H9 (cell line): ENCODE measurements at regions not wholly inside any gene's neighbourhood (a gene's known extent, or its start where the extent isn't known, plus 50 kb on each side); places are given as distances from the start of the nearest gene placed in this dataset.
"Not testable (repeated sequence)": the region's sequence is repeated elsewhere in the genome, so short reads cannot be mapped to it uniquely, and the experiment has no call there.

ENCODE experiments used
- DNase-seq: peaks from one replicate; pipeline ENCODE4 v3.0.0-alpha.2; 2017
- H2AFZ ChIP-seq: one replicate; pipeline ENCODE4 v1.6.1; 2013; ENCODE audit warnings: mild to moderate bottlenecking, low read length, control low read depth, moderate library complexity
- H2AK5ac ChIP-seq: 2 replicates; pipeline ENCODE4 v1.6.1; 2013; ENCODE audit warnings: low read length, control low read depth, mixed read lengths; ENCODE audit not compliant: insufficient read length
- H2BK120ac ChIP-seq: one replicate; pipeline ENCODE4 v1.6.1; 2013; ENCODE audit warnings: low read depth, mild to moderate bottlenecking, low read length, control low read depth, inconsistent platforms; ENCODE audit not compliant: poor library complexity, severe bottlenecking
- H2BK12ac ChIP-seq: 2 replicates; pipeline ENCODE4 v1.6.1; 2013; ENCODE audit warnings: low read length, control low read depth, mixed read lengths, low read depth; ENCODE audit not compliant: insufficient read length
- H2BK15ac ChIP-seq: 2 replicates; pipeline ENCODE4 v1.6.1; 2013; ENCODE audit warnings: low read depth, low read length, control low read depth
- H2BK20ac ChIP-seq: one replicate; pipeline ENCODE4 v1.6.1; 2013; ENCODE audit warnings: low read depth, mild to moderate bottlenecking, low read length, control low read depth, inconsistent platforms; ENCODE audit not compliant: poor library complexity, severe bottlenecking
- H2BK5ac ChIP-seq: 2 replicates; pipeline ENCODE4 v1.6.1; 2013; ENCODE audit warnings: low read length, control low read depth, mixed read lengths; ENCODE audit not compliant: insufficient read length
- H3K14ac ChIP-seq: 2 replicates; pipeline ENCODE4 v1.6.1; 2013; ENCODE audit warnings: low read length, control low read depth; ENCODE audit not compliant: insufficient read depth
- H3K18ac ChIP-seq: 2 replicates; pipeline ENCODE4 v1.6.1; 2013; ENCODE audit warnings: low read depth, mild to moderate bottlenecking, mixed read lengths, low read length, control low read depth; ENCODE audit not compliant: insufficient read length
- H3K23ac ChIP-seq: 2 replicates; pipeline ENCODE4 v1.6.1; 2013; ENCODE audit warnings: low read length, control low read depth, mixed read lengths, low read depth; ENCODE audit not compliant: insufficient read length
- H3K23me2 ChIP-seq: 2 replicates; pipeline ENCODE4 v1.6.1; 2013; ENCODE audit warnings: low read depth, mild to moderate bottlenecking, mixed read lengths, low read length, control low read depth; ENCODE audit not compliant: insufficient read length, poor library complexity, severe bottlenecking
- H3K27ac ChIP-seq: 2 replicates; pipeline ENCODE4 v1.5.1; 2013; ENCODE audit warnings: low read length, control low read depth, mixed read lengths, low read depth; ENCODE audit not compliant: insufficient read length
- H3K27me3 ChIP-seq: 2 replicates; pipeline ENCODE4 v1.6.1; 2013; ENCODE audit warnings: low read length, control low read depth, inconsistent platforms; ENCODE audit not compliant: insufficient read depth
- H3K4ac ChIP-seq: 2 replicates; pipeline ENCODE4 v1.6.1; 2013; ENCODE audit warnings: low read depth, mild to moderate bottlenecking, control low read depth, inconsistent platforms, low read length, moderate library complexity
- H3K4me1 ChIP-seq: 2 replicates; pipeline ENCODE4 v1.6.1; 2013; ENCODE audit warnings: low read length, control low read depth, inconsistent platforms; ENCODE audit not compliant: insufficient read depth
- H3K4me2 ChIP-seq: 2 replicates; pipeline ENCODE4 v1.6.1; 2013; ENCODE audit warnings: low read length, control low read depth, mixed read lengths; ENCODE audit not compliant: insufficient read length, insufficient read depth
- H3K56ac ChIP-seq: 2 replicates; pipeline ENCODE4 v1.6.1; 2013; ENCODE audit warnings: low read depth, mild to moderate bottlenecking, mixed read lengths, low read length, control low read depth; ENCODE audit not compliant: insufficient read length
- H3K79me1 ChIP-seq: 2 replicates; pipeline ENCODE4 v1.6.1; 2013; ENCODE audit warnings: low read depth, mild to moderate bottlenecking, moderate library complexity, low read length, control low read depth, inconsistent platforms; ENCODE audit not compliant: insufficient read depth, poor library complexity, severe bottlenecking
- H3K79me2 ChIP-seq: 2 replicates; pipeline ENCODE4 v1.6.1; 2013; ENCODE audit warnings: low read length, control low read depth, inconsistent platforms; ENCODE audit not compliant: insufficient read depth
- H3K9ac ChIP-seq: 2 replicates; pipeline ENCODE4 v1.6.1; 2013; ENCODE audit warnings: low read length, control low read depth, mixed read lengths; ENCODE audit not compliant: insufficient read length; ENCODE audit errors: extremely low read depth
- H3K9me3 ChIP-seq: one replicate; pipeline ENCODE4 v1.6.1; 2013; ENCODE audit warnings: low read depth, low read length, inconsistent platforms; ENCODE audit not compliant: control insufficient read depth
- H3T11ph ChIP-seq: one replicate; pipeline ENCODE4 v1.6.1; 2013; ENCODE audit warnings: mild to moderate bottlenecking, low read length, control low read depth, inconsistent platforms
- H4K20me1 ChIP-seq: one replicate; pipeline ENCODE4 v1.6.1; 2013; ENCODE audit not compliant: control insufficient read depth, insufficient read length, insufficient read depth
- H4K5ac ChIP-seq: 2 replicates; pipeline ENCODE4 v1.6.1; 2013; ENCODE audit warnings: low read depth, mild to moderate bottlenecking, mixed read lengths, low read length, control low read depth; ENCODE audit not compliant: insufficient read length
- H4K8ac ChIP-seq: replicated peaks from 2 replicates; pipeline ENCODE4 v1.6.1; 2013; ENCODE audit warnings: low read length, control low read depth, mixed read lengths, low read depth; ENCODE audit not compliant: insufficient read length
- H4K91ac ChIP-seq: 2 replicates; pipeline ENCODE4 v1.6.1; 2013; ENCODE audit warnings: low read depth, mild to moderate bottlenecking, moderate library complexity, mixed read lengths, low read length, control low read depth; ENCODE audit not compliant: insufficient read length
- H3K27ac Mint-ChIP-seq, 3 experiments: 2 replicates in 2 of 3; 3 replicates in 1 of 3; pipeline ENCODE4 v1.8.0; 2020 to 2021; ENCODE audit warnings: mixed read lengths in 3 of 3, mild to moderate bottlenecking in 1 of 3, moderate library complexity in 1 of 3
- H3K27me3 Mint-ChIP-seq: 2 replicates; pipeline ENCODE4 v1.8.0; 2021; ENCODE audit warnings: low read depth, mild to moderate bottlenecking, moderate library complexity, mixed read lengths
- H3K36me3 Mint-ChIP-seq, 3 experiments: 2 replicates in 2 of 3; 3 replicates in 1 of 3; pipeline ENCODE4 v1.8.0; 2020 to 2021; ENCODE audit warnings: low read depth in 3 of 3, mixed read lengths in 3 of 3; ENCODE audit not compliant: insufficient read depth in 1 of 3
- H3K4me1 Mint-ChIP-seq, 2 experiments: 2 replicates each; pipeline ENCODE4 v1.8.0; 2020; ENCODE audit warnings: mixed read lengths in 2 of 2
- H3K4me3 Mint-ChIP-seq, 2 experiments: 2 replicates in 1 of 2; 3 replicates in 1 of 2; pipeline ENCODE4 v1.8.0; 2020 to 2021; ENCODE audit warnings: mild to moderate bottlenecking in 2 of 2, mixed read lengths in 2 of 2, moderate library complexity in 1 of 2
- H3K9me3 Mint-ChIP-seq, 2 experiments: 2 replicates in 1 of 2; 3 replicates in 1 of 2; pipeline ENCODE4 v1.8.0; 2020; ENCODE audit warnings: mild to moderate bottlenecking in 2 of 2, mixed read lengths in 2 of 2, moderate library complexity in 1 of 2
- CTCF ChIP-seq: fragments of 200-600 bp; sonication (generic); conservative IDR thresholded peaks from 3 replicates; pipeline ENCODE4 v1.8.0; 2021; ENCODE audit warnings: antibody characterized with exemption, mild to moderate bottlenecking
- WGBS: extraction: QIAGEN DNeasy Blood & Tissue Kit; methylation state at CpG from one replicate; pipeline ENCODE4 v1.1.7; 2013; ENCODE audit warnings: missing lambda C conversion rate, low lambda C conversion rate, mixed read lengths; ENCODE audit not compliant: insufficient read length; ENCODE audit errors: extremely low coverage; 5-methylcytosine and 5-hydroxymethylcytosine counted together

- Histone ChIP-seq H3K9me3 (no peaks in the 10 kb centered on the region), H2AFZ (no peak overlapping the region), H3K27me3 (no peaks in the 10 kb centered on the region), H4K5ac (no peak overlapping the region), H2BK15ac (no peak overlapping the region), H3K4ac (no peak overlapping the region), H2BK5ac (no peak overlapping the region), H3K27ac (no peak overlapping the region), H3K14ac (no peak overlapping the region), H2BK20ac (no peak overlapping the region), H3K9ac (no peak overlapping the region), H3K23ac (no peak overlapping the region), H2AK5ac (no peak overlapping the region), H4K8ac (no peak overlapping the region), H3K23me2 (no peaks in the 10 kb centered on the region), H3K79me1 (no peaks in the 10 kb centered on the region), H3K18ac (no peak overlapping the region), H4K20me1 (no peaks in the 10 kb centered on the region), H2BK120ac (no peak overlapping the region), H2BK12ac (no peak overlapping the region), H3K56ac (no peak overlapping the region), H3T11ph (no peak overlapping the region), H3K79me2 (no peaks in the 10 kb centered on the region), H3K4me2 (no peak overlapping the region), H4K91ac (no peak overlapping the region), H3K4me1 (no peaks in the 10 kb centered on the region; the same call in 1 of the 2 replicates)
- Mint-ChIP-seq H3K36me3 (0 out of 7 replicates have a peak, but pooled peaks cover 0 to 3% (median 0%) of the 10 kb centered on the region in 3 experiments), H3K9me3 (no peaks in the 10 kb centered on the region), H3K4me3 (no peak overlapping the region), H3K4me1 (peaks cover 10 to 13% of the 10 kb centered on the region in 2 experiments), H3K27ac (no peak overlapping the region), H3K27me3 (no peaks in the 10 kb centered on the region)
- TF ChIP-seq CTCF, result no peak
- no peak for DNase-seq
- no CpG with 5 or more reads among the region's 2 CpGs for WGBS
These were observed 224.6 kb downstream of the VGLL3 start for GRCh38 chr3:86766331-86766730.

GRCh38 chr3:86757322-86758179 is 233.4 kb downstream of the VGLL3 start:
- not testable (repeated sequence) for H2BK12ac ChIP-seq, DNase-seq, H3K9me3 ChIP-seq, H3K56ac ChIP-seq, H3T11ph ChIP-seq, H3K36me3 Mint-ChIP-seq, H2BK120ac ChIP-seq, H3K23me2 ChIP-seq, H4K8ac ChIP-seq, H2AFZ ChIP-seq, H4K91ac ChIP-seq, H2BK15ac ChIP-seq, H3K79me2 ChIP-seq, H2AK5ac ChIP-seq, H2BK5ac ChIP-seq, H4K20me1 ChIP-seq, H3K79me1 ChIP-seq, H3K27me3 ChIP-seq, H3K4ac ChIP-seq, H3K27ac ChIP-seq, H3K9ac ChIP-seq, H3K4me3 Mint-ChIP-seq, H4K5ac ChIP-seq, H3K27ac Mint-ChIP-seq, H3K4me1 Mint-ChIP-seq, H3K4me1 ChIP-seq, H3K4me2 ChIP-seq, H3K23ac ChIP-seq, H3K9me3 Mint-ChIP-seq, H3K27me3 Mint-ChIP-seq, H3K14ac ChIP-seq, H3K18ac ChIP-seq, H2BK20ac ChIP-seq
- WGBS, result no CpG with 5 or more reads among the region's 44 CpGs
